ENCODE measurements at regions not wholly inside any gene's neighbourhood (a gene's known extent, or its start where the extent isn't known, plus 50 kb on each side); places are given as distances from the start of the nearest gene placed in this dataset.

DNA sequence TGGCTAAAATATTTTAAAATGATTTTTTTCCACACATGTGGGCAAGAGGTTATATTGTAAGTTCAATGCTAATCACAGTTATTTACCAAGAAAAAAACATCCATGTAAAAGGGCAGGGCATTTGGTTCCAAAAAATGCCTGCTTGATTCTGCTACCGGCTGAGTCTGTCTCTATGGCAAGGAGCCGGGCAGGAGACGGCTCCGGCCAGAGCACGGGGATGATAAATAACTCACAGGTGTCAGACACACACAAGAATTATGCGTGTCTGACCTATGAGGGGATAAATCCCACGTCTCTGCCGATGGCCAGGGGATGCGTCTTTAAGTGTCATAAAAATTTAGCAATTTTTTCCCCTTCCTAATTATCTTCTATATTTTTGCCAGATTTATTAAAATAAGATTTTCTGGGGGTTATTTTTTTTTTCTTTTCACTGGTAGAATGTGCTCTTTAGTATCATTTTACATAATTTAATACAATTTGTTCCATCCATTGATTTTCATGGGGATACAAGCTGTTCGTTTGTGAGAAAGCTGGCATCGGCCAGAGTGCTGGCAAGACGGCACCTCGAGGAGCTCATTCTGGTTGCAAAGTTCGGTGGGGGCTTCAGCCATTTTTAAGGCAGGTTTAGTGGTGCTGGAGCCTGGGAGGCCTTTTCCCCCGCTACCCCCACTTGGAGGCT is 253.9 kb downstream of the ZNF536 start:
- H3K9ac ChIP-seq (replicated peaks in 1 of 4; ENCODE audit: extremely low read depth in 1 of 4, low read depth in 3 of 4, low read length in 3 of 4) = no peak overlapping the region
- 95% methylated on average over 15 of the region's 15 CpGs; no CpG with 5 or more reads in 1 of the 2 experiments for WGBS, 2 experiments (ENCODE audit: extremely low coverage in 1 of 2, insufficient coverage in 1 of 2, insufficient read length in 1 of 2, insufficient replicate concordance in 2 of 2, low coverage in 1 of 2, low lambda C conversion rate in 2 of 2, missing lambda C conversion rate in 1 of 2)
- H3K79me1 ChIP-seq (ENCODE audit: low read depth, low read length) = no peaks in the 10 kb centered on the region
- TF ChIP-seq ZNF274 (IDR thresholded peaks at IDR 0.05; ENCODE audit: borderline replicate concordance, extremely low read depth, low read length) (no peak), CBX5 (IDR thresholded peaks at IDR 0.05; ENCODE audit: low read depth, low read length) (no peak), KDM5A (IDR thresholded peaks at IDR 0.05; ENCODE audit: low read length) (no peak), MAFK (IDR thresholded peaks at IDR 0.05; ENCODE audit: low read depth, low read length) (no peak), POLR2AphosphoS5 (IDR thresholded peaks at IDR 0.05; ENCODE audit: low read depth, low read length) (no peak), CTBP2 (IDR thresholded peaks at IDR 0.05; ENCODE audit: borderline replicate concordance, insufficient read depth, insufficient read length, low read length) (no peak), RBBP5 (IDR thresholded peaks at IDR 0.05; ENCODE audit: borderline replicate concordance, low read depth, low read length) (no peak), RNF2 (IDR thresholded peaks at IDR 0.05; ENCODE audit: borderline replicate concordance, low read depth, low read length, missing control alignments, poor library complexity, severe bottlenecking) (no peak)
- no peaks in the 10 kb centered on the region for H3K23me2 ChIP-seq (ENCODE audit: low read depth, low read length)
- H3K14ac ChIP-seq (ENCODE audit: insufficient read length) = no peak overlapping the region
- no peak overlapping the region for H2BK20ac ChIP-seq (ENCODE audit: low read length)
- no peaks in the 10 kb centered on the region for H4K20me1 ChIP-seq (replicated peaks in 1 of 2; ENCODE audit: control insufficient read depth in 1 of 2, insufficient read depth in 2 of 2, low read length in 2 of 2)
- H3K4me2 ChIP-seq (ENCODE audit: insufficient read depth in 1 of 2, low read depth in 2 of 2, low read length in 2 of 2) = no peak overlapping the region
- H2BK12ac ChIP-seq (ENCODE audit: low read depth, low read length) = no peak overlapping the region
- no peak overlapping the region for H3K23ac ChIP-seq (ENCODE audit: insufficient read length)
- H3K36me3 ChIP-seq (ENCODE audit: control insufficient read depth in 2 of 4, insufficient read depth in 4 of 4, low read length in 3 of 4) = no peaks in the 10 kb centered on the region
- H3K27me3 ChIP-seq (replicated peaks in 1 of 4; ENCODE audit: control insufficient read depth in 3 of 4, extremely low read depth in 1 of 4, insufficient read depth in 3 of 4, low read length in 3 of 4) = no peaks in the 10 kb centered on the region
- H3K56ac ChIP-seq (replicated peaks; ENCODE audit: insufficient read length, low read depth, low read length) = no peak overlapping the region
- H2AK5ac ChIP-seq (ENCODE audit: low read depth, low read length) = no peak overlapping the region
- H4K8ac ChIP-seq (ENCODE audit: extremely low read depth, insufficient read depth, low read length) = no peak overlapping the region
- no peak overlapping the region for H2AFZ ChIP-seq (ENCODE audit: low read length)
- FAIRE-seq = no peak
- ChIA-PET CTCF (ENCODE audit: partially characterized antibody) (interaction anchor here (1.2 to 1.4 kb wide), 2 partner anchors 15 to 19 kb away, joined by 3 read pairs; no protein-coding TSS in a partner anchor), POLR2A (ENCODE audit: partially characterized antibody) (interaction anchor here (0.6 kb wide), 1 partner anchor 565 kb away, joined by 3 read pairs; no protein-coding TSS in a partner anchor)
- no peak overlapping the region for H3K18ac ChIP-seq (ENCODE audit: extremely low read depth, low read length)
- H4K5ac ChIP-seq (ENCODE audit: insufficient read length, low read depth, low read length) = no peak overlapping the region
- H3K9me3 ChIP-seq (ENCODE audit: insufficient read depth in 2 of 2, low read depth in 1 of 2, low read length in 1 of 2) = peaks cover 0 to 5% of the 10 kb centered on the region in 2 experiments; a peak in 3 of 4 replicates
- H2BK5ac ChIP-seq (ENCODE audit: low read depth, low read length) = no peak overlapping the region
- no peak overlapping the region for H2BK120ac ChIP-seq (replicated peaks; ENCODE audit: low read depth, low read length)
- no peak overlapping the region for H2BK15ac ChIP-seq (ENCODE audit: low read length)
- no peak overlapping the region for H4K91ac ChIP-seq (replicated peaks; ENCODE audit: insufficient read length, low read length)
- peaks cover 0 to 4% (median 0%) of the 10 kb centered on the region in 4 experiments; a peak in 3 of 7 replicates for H3K4me1 ChIP-seq (replicated peaks in 1 of 4; ENCODE audit: control insufficient read depth in 3 of 4, insufficient read depth in 4 of 4, low read length in 3 of 4)
- no peak overlapping the region for H3K4ac ChIP-seq (replicated peaks; ENCODE audit: insufficient read length, low read depth, low read length)
- no peak for DNase-seq (ENCODE audit: low read depth in 1 of 2, low spot score in 2 of 2)
- H3K27ac ChIP-seq (ENCODE audit: low read depth, low read length) = no peak overlapping the region
- H3K4me3 ChIP-seq (ENCODE audit: extremely low read depth in 1 of 4, insufficient read depth in 2 of 4, low read depth in 3 of 4, low read length in 4 of 4) = no peak overlapping the region
- H3K79me2 ChIP-seq (ENCODE audit: control insufficient read depth in 1 of 2, insufficient read depth in 2 of 2, low read length in 2 of 2) = no peaks in the 10 kb centered on the region
